ENCODE measurements at regions not wholly inside any gene's neighbourhood (a gene's known extent, or its start where the extent isn't known, plus 50 kb on each side); places are given as distances from the start of the nearest gene placed in this dataset.

- no peak overlapping the region for H3K27ac ChIP-seq (ENCODE audit: low read depth)
Measured at GRCh38 chr20:16637797-16638196, 64.5 kb upstream of the KIF16B start.

More at GRCh38 chr20:16637797-16638196, 64.5 kb upstream of the KIF16B start:
- H3K4me3 ChIP-seq = no peak overlapping the region
- no peaks in the 10 kb centered on the region for H4K20me1 ChIP-seq (replicated peaks; ENCODE audit: insufficient read depth)
- H3K4me1 ChIP-seq (ENCODE audit: insufficient read depth) = no peaks in the 10 kb centered on the region
- Mint-ChIP-seq H3K27ac (no peak overlapping the region), H3K36me3 (ENCODE audit: low read depth) (no peaks in the 10 kb centered on the region), H3K27me3 (ENCODE audit: insufficient read depth, low read depth, poor library complexity) (no peaks in the 10 kb centered on the region), H3K4me3 (no peak overlapping the region), H3K9me3 (no peaks in the 10 kb centered on the region), H3K4me1 (no peaks in the 10 kb centered on the region)
- no peaks in the 10 kb centered on the region; the same call in 1 of the 2 replicates for H3K9me2 ChIP-seq (ENCODE audit: insufficient read depth)
- H3K4me2 ChIP-seq = no peak overlapping the region
- TF ChIP-seq EZH2 (IDR thresholded peaks at IDR 0.05; ENCODE audit: low read depth, unreplicated experiment) (no peak), NANOG (IDR thresholded peaks at IDR 0.05; ENCODE audit: borderline replicate concordance) (no peak), REST (IDR thresholded peaks at IDR 0.05; ENCODE audit: unreplicated experiment) (no peak), ETS1 (IDR thresholded peaks at IDR 0.05) (no peak), STAT1 (IDR thresholded peaks at IDR 0.05; ENCODE audit: unreplicated experiment) (no peak), ZNF114 (CRISPR knock-in tag; IDR thresholded peaks at IDR 0.05) (no peak), ZNF331 (CRISPR knock-in tag; IDR thresholded peaks at IDR 0.05; ENCODE audit: low read depth) (no peak), CREB1 (CRISPR knock-in tag; IDR thresholded peaks at IDR 0.05; ENCODE audit: low read depth) (no peak), POLR2AphosphoS5 (IDR thresholded peaks at IDR 0.05; ENCODE audit: low read depth) (no peak), ZNF462 (CRISPR knock-in tag; IDR thresholded peaks at IDR 0.05) (no peak), EZH2phosphoT487 (IDR thresholded peaks at IDR 0.05; ENCODE audit: unreplicated experiment) (no peak), JUNB (IDR thresholded peaks at IDR 0.05; ENCODE audit: unreplicated experiment) (no peak), CTCF (conservative IDR thresholded peaks at IDR 0.05; ENCODE audit: low read depth in 2 of 2) (no peak)
- H2AFZ ChIP-seq = no peak overlapping the region
- no peaks in the 10 kb centered on the region for H3K27me3 ChIP-seq (ENCODE audit: insufficient read depth)
- ATAC-seq = no peak
- no peaks in the 10 kb centered on the region for H3F3A ChIP-seq (replicated peaks; ENCODE audit: low read depth)
- no peaks in the 10 kb centered on the region for H3K79me2 ChIP-seq (replicated peaks; ENCODE audit: insufficient read depth)
- DNase-seq (ENCODE audit: low spot score) = no peak
- H3K36me3 ChIP-seq (ENCODE audit: insufficient read depth) = no peaks in the 10 kb centered on the region

All from GM23338 (cell line).